Loucy (cell line): ENCODE measurements at regions not wholly inside any gene's neighbourhood (a gene's known extent, or its start where the extent isn't known, plus 50 kb on each side); places are given as distances from the start of the nearest gene placed in this dataset.

ENCODE experiments used
- CTCF ChIP-seq: fragments of 200-600 bp; sonication (generic); conservative IDR thresholded peaks from 2 replicates; pipeline ENCODE4 v1.5.1; 2014; ENCODE audit warnings: mild to moderate bottlenecking, antibody characterized with exemption, low read length
- EZH2phosphoT487 ChIP-seq: fragments of 200-600 bp; IDR thresholded peaks from 2 replicates; pipeline ENCODE4 v1.6.1; 2018; ENCODE audit warnings: antibody characterized with exemption, mild to moderate bottlenecking, moderate library complexity, borderline replicate concordance

- TF ChIP-seq CTCF (no peak), EZH2phosphoT487 (no peak)
These were observed 180.5 kb upstream of the GALNT17 start for GRCh38 chr7:70951271-70951962.
